Heart left ventricle (tissue), 16 donors: ENCODE measurements at regions not wholly inside any gene's neighbourhood (a gene's known extent, or its start where the extent isn't known, plus 50 kb on each side); places are given as distances from the start of the nearest gene placed in this dataset.

Experiments
- ATAC-seq, 4 donors: fragments of 200-7000 bp; cut with Tn5 transposase; one replicate each; pipeline ENCODE4 v1.9.1; 2020 to 2022; ENCODE audit warnings: moderate library complexity in 4 of 4, mild to moderate bottlenecking in 3 of 4, moderate number of reproducible peaks in 1 of 4
- DNase-seq, 5 donors: peaks; one replicate each; pipeline ENCODE4 v3.0.0-alpha.2; 2020
- H3K27ac ChIP-seq, 12 donors: fragments of 200-600 bp; sonication (generic) in 4 of 12; one replicate each; pipeline versions ENCODE4 v1.5.0 to v1.8.0; 2016 to 2022; ENCODE audit warnings: mild to moderate bottlenecking in 2 of 12
- H3K27me3 ChIP-seq, 9 donors: fragments of 200-600 bp; sonication (generic) in 2 of 9; one replicate each; pipeline versions ENCODE4 v1.5.1 to v1.8.0; 2016 to 2022; ENCODE audit warnings: mild to moderate bottlenecking in 3 of 9
- H3K36me3 ChIP-seq, 9 donors: fragments of 200-600 bp; sonication (generic) in 2 of 9; one replicate each; pipeline versions ENCODE4 v1.5.0 to v1.8.0; 2018 to 2022; ENCODE audit warnings: mild to moderate bottlenecking in 2 of 9
- H3K4me1 ChIP-seq, 12 donors: fragments of 200-600 bp; sonication (generic) in 4 of 12; one replicate each; pipeline versions ENCODE4 v1.5.0 to v1.8.0; 2016 to 2022; ENCODE audit warnings: mild to moderate bottlenecking in 3 of 12
- H3K4me3 ChIP-seq, 12 donors: fragments of 200-600 bp; sonication (generic) in 4 of 12; one replicate each; pipeline versions ENCODE4 v1.5.0 to v1.8.0; 2017 to 2022; ENCODE audit warnings: mild to moderate bottlenecking in 9 of 12, moderate library complexity in 4 of 12
- H3K9me3 ChIP-seq, 12 donors: fragments of 200-600 bp; sonication (generic) in 4 of 12; one replicate each; pipeline versions ENCODE4 v1.5.0 to v1.8.0; 2016 to 2022; ENCODE audit warnings: mild to moderate bottlenecking in 1 of 12
- POLR2A ChIP-seq, 2 donors: fragments of 450-650 bp; IDR thresholded peaks; one replicate each; pipeline ENCODE4 v1.6.1; 2017; ENCODE audit warnings: antibody characterized with exemption in 2 of 2, mild to moderate bottlenecking in 2 of 2, moderate library complexity in 2 of 2
- WGBS, 4 donors: extraction: QIAGEN DNeasy Blood & Tissue Kit in 2 of 4; methylation state at CpG; one replicate each; pipeline versions ENCODE4 v1.1.5 to v1.1.7; 2013 to 2018; 5-methylcytosine and 5-hydroxymethylcytosine counted together
- intact Hi-C, 10 donors: fragments of 100-400 bp; cut with DNase I; formaldehyde crosslinking; loops; one replicate each; pipeline versions ENCODE4 v1.11.1 to v1.14.2; 2022
- TF ChIP-seq, protein P1 (sequence below), 12 donors: fragments of 200-600 bp; sonication (generic) in 4 of 12; IDR thresholded peaks; one replicate each; pipeline versions ENCODE4 v1.5.0 to v1.8.0; 2018 to 2022; ENCODE audit warnings: antibody characterized with exemption in 12 of 12, mild to moderate bottlenecking in 5 of 12
- donor health status: ischemic (EF 13 %, LVEDD 7.1; RV severe dilation, severe dysfunction).
- donor health status: healthy with polysubstance abuse.
- donor health status: DM: no; HTN: yes; CAD: no.
- donor health status: DM: no; HTN: no; CAD: no.
- donor health status: ischemic (EF 25% LVEDD 6.9; RV normal size, moderate dysfunction).
- donor health status: ischemic (EF 25% LVEDD 5.7; RV mildly dilated, moderate dysfunction).
- donor health status: healthy.
- donor health status: DM: yes; HTN: yes; CAD: no.
- donor health status: ischemic (EF 35%, LVEDD 5.7; RV mildly dilated, moderate dysfunction).
- donor health status: nonischemic (EF 11% LVEDD 7.7; RV severe dilation, severe dysfunction).
- donor health status: DM: yes; HTN: yes; CAD: no.
- donor health status: PGD.
- donor health status: ischemic (EF 29% LVEDD 5.4; RV normal size, mild dysfunction).
- donor health status: nonischemic (EF 23%, LVEDD 6.1; RV moderate dilation, normal function).

DNA sequence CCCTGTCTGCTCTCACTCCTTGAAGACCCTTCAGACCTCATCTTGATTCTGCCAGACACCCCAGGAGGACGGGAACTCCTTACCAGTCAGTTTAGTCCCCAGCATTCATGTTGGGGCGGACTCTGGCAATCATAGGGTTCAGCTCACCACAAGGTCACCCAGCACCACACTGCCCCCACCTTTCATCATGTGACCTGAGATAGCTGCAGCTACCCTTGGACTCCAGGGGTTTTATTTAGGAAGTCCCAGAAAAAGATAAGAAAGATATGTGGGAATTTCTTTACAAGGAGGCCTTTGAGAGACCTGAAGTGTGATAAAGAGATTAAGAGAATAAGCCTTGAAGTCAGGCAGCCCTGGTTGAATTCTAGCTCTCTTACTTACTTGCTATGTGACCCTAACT, 59.8 kb upstream of the NLK start:
- 88 to 97% (median 91%) methylated on average over 2 of the region's 2 CpGs for WGBS, 4 donors
- Histone ChIP-seq H3K27ac (no peak overlapping the region), H3K4me1 (peaks cover 0 to 33% (median 11%) of the 10 kb centered on the region in 12 donors), H3K9me3 (no peaks in the 10 kb centered on the region), H3K27me3 (peaks cover 0 to 8% (median 0%) of the 10 kb centered on the region in 9 donors), H3K4me3 (no peak overlapping the region), H3K36me3 (no peaks in the 10 kb centered on the region)
- TF ChIP-seq, protein P1, sequence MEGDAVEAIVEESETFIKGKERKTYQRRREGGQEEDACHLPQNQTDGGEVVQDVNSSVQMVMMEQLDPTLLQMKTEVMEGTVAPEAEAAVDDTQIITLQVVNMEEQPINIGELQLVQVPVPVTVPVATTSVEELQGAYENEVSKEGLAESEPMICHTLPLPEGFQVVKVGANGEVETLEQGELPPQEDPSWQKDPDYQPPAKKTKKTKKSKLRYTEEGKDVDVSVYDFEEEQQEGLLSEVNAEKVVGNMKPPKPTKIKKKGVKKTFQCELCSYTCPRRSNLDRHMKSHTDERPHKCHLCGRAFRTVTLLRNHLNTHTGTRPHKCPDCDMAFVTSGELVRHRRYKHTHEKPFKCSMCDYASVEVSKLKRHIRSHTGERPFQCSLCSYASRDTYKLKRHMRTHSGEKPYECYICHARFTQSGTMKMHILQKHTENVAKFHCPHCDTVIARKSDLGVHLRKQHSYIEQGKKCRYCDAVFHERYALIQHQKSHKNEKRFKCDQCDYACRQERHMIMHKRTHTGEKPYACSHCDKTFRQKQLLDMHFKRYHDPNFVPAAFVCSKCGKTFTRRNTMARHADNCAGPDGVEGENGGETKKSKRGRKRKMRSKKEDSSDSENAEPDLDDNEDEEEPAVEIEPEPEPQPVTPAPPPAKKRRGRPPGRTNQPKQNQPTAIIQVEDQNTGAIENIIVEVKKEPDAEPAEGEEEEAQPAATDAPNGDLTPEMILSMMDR (IDR thresholded peaks at IDR 0.05) = no peak
- no peak for TF ChIP-seq POLR2A (IDR thresholded peaks at IDR 0.05)
- intact Hi-C loops = loop anchor here in 2 of 10 donors (10.0 kb wide), 2 partner anchors 52 to 62 kb away; partner anchors contain the start of gene NLK (in 1 of the 2)
- no peak for ATAC-seq
- no peak for DNase-seq

DNA sequence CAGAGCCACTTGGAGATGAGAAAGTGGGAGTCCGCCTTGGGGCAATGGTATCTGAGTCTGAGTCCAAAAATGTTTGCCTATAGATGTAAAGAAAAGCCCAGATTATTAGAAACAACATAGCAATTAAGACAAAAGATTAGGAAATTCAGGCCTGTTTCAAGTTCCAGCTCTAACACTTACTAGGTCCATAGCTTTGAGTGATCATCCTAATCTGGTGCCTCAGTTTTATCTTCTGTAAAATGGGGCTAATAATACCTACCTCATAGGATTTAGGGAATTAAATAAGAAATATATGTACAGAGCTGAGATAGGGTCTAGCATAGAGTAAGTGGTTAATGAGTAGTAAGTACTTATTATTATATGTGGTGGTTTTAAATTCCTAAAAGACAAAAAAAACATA, 58.6 kb upstream of the NLK start:
- Histone ChIP-seq H3K4me1 (peaks cover 0 to 33% (median 11%) of the 10 kb centered on the region in 12 donors), H3K36me3 (no peaks in the 10 kb centered on the region), H3K4me3 (no peak overlapping the region), H3K27me3 (peaks cover 0 to 8% (median 0%) of the 10 kb centered on the region in 9 donors), H3K27ac (peak overlapping the region in 2 of 12 donors; percentile 66 to 73), H3K9me3 (no peaks in the 10 kb centered on the region)
- intact Hi-C loops = loop anchor here in 2 of 10 donors (10.0 kb wide), 2 partner anchors 51 to 61 kb away; partner anchors contain the start of gene NLK (in 1 of the 2)
- DNase-seq (no peak), ATAC-seq (no peak)
- no peak for TF ChIP-seq POLR2A (IDR thresholded peaks at IDR 0.05)
- TF ChIP-seq, protein P1 (IDR thresholded peaks at IDR 0.05) = no peak
- WGBS, 4 donors = 88 to 100% (median 94%) methylated on average over 1 of the region's 1 CpG

DNA sequence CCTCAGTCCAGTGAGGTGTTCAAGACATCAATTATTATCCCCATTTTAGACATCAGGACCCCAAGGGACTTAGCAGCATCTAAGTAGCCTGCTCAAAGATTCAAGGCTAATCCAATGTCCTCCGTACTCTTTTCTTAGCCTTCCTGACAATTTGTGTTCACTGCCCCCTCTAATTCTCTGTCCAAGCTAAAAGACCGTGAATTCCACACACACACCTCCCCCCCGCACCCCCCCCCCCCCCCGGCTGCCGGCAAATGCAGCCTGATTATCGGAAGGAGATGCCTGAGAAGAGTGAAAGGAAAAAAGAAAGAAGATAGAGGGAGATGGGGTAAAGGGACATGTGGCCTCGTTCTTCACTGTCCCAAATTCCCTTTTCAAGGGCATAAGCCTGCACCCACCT, 58.1 kb upstream of the NLK start:
- no peak for DNase-seq
- TF ChIP-seq, protein P1 (IDR thresholded peaks at IDR 0.05) = no peak
- TF ChIP-seq POLR2A (IDR thresholded peaks at IDR 0.05) = no peak
- H3K36me3 ChIP-seq = no peaks in the 10 kb centered on the region
- no peaks in the 10 kb centered on the region for H3K9me3 ChIP-seq
- H3K27ac ChIP-seq = peak overlapping the region in 11 of 12 donors; percentile 13 to 79 (median 43)
- H3K4me3 ChIP-seq = no peak overlapping the region
- H3K4me1 ChIP-seq = peaks cover 0 to 30% (median 11%) of the 10 kb centered on the region in 12 donors
- peaks cover 0 to 8% (median 0%) of the 10 kb centered on the region in 9 donors for H3K27me3 ChIP-seq
- intact Hi-C loops = loop anchor here in 2 of 10 donors (10.0 kb wide), 2 partner anchors 50 to 60 kb away; partner anchors contain the start of gene NLK (in 1 of the 2)
- no peak for ATAC-seq
- 18 to 36% (median 26%) methylated on average over 7 of the region's 7 CpGs for WGBS, 4 donors

DNA sequence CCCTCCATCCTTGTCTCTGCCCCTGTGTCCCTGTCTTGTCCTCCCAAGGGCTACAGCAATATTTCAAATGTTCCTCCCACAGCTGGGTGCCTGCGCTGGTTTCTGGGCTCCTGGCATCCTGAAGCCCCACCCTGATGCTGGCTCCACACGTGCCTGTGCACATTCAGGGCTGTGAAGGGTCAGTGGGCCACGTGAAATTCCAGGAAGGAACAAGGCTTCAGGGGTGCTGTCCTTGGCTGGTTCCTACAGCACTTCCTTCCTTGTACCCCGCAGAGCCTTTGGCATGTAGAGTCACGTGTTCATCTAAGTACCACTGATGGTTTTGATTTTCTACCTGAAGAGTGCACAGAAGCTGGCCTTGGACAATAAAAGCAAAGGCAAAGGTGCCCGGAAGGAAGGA, 57.7 kb upstream of the NLK start:
- WGBS, 4 donors = 36 to 62% (median 44%) methylated on average over 6 of the region's 6 CpGs
- DNase-seq (peak in 2 of 5 donors; percentile 22 to 62), ATAC-seq (peak in 3 of 4 donors; percentile 43 to 69 (median 57))
- Histone ChIP-seq H3K9me3 (no peaks in the 10 kb centered on the region), H3K36me3 (no peaks in the 10 kb centered on the region), H3K4me3 (peak overlapping the region in 1 of 12 donors; percentile 9), H3K27me3 (peaks cover 0 to 8% (median 0%) of the 10 kb centered on the region in 9 donors), H3K27ac (peak overlapping the region in 11 of 12 donors; percentile 13 to 79 (median 43)), H3K4me1 (peaks cover 0 to 28% (median 11%) of the 10 kb centered on the region in 12 donors)
- TF ChIP-seq POLR2A (IDR thresholded peaks at IDR 0.05) = no peak
- TF ChIP-seq, protein P1 (IDR thresholded peaks at IDR 0.05) = no peak
- intact Hi-C loops = loop anchor here in 4 of 10 donors (5.0 to 10.0 kb wide), 4 partner anchors 48 to 60 kb away; partner anchors contain the start of gene NLK (in 2 of the 4)
